A673 (cell line): ENCODE measurements at regions not wholly inside any gene's neighbourhood (a gene's known extent, or its start where the extent isn't known, plus 50 kb on each side); places are given as distances from the start of the nearest gene placed in this dataset.
"Not testable (repeated sequence)": the region's sequence is repeated elsewhere in the genome, so short reads cannot be mapped to it uniquely, and the experiment has no call there.

Experiments
- CTCF ChIP-seq: fragments of 300-800, 200-600 bp; sonication (generic); conservative IDR thresholded peaks from 2 replicates; pipeline ENCODE4 v1.5.1; 2017; ENCODE audit warnings: low read depth, mild to moderate bottlenecking, antibody characterized with exemption, low read length, moderate library complexity, mixed read lengths
- EZH2 ChIP-seq: fragments of 200-600 bp; sonication (generic); IDR thresholded peaks from 2 replicates; pipeline ENCODE4 v1.6.1; 2017; ENCODE audit warnings: borderline replicate concordance, low read depth, mild to moderate bottlenecking, mixed read lengths, antibody characterized with exemption, low read length; ENCODE audit not compliant: poor library complexity, severe bottlenecking

DNA sequence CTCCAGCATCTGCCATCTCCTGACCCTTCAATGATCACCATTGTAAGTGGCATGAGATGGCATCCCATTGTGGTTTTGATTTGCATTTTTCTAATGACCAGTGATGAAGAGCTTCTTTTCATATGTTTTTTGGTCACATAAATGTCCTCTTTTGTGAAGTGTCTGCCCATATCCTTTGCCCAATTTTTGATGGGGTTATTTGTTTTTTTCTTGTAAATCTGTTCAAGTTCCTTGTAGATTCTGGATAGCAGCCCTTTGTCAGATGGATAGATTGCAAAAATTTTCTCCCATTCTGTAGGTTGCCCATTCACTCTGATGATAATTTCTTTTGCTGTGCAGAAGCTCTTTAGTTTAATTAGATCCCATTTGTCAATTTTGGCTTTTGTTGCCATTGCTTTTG lies 547.3 kb downstream of the TMTC2 start:
- TF ChIP-seq CTCF, EZH2: not testable (repeated sequence)
